SK-N-SH (cell line): ENCODE measurements at regions not wholly inside any gene's neighbourhood (a gene's known extent, or its start where the extent isn't known, plus 50 kb on each side); places are given as distances from the start of the nearest gene placed in this dataset.

Source experiments
- EP300 ChIP-seq, 2 experiments: IDR thresholded peaks; 2 replicates each; pipeline versions ENCODE4 v1.4.0 to v1.6.1; 2012; ENCODE audit warnings: borderline replicate concordance in 1 of 2, low read depth in 1 of 2, low read length in 1 of 2
- GATA2 ChIP-seq: sonication (generic); formaldehyde crosslinking; IDR thresholded peaks from 2 replicates; pipeline ENCODE4 v1.5.0; 2020; ENCODE audit warnings: mild to moderate bottlenecking, missing genetic modification reagents
- MEF2A ChIP-seq: IDR thresholded peaks from 2 replicates; pipeline ENCODE4 v1.4.0; 2012; ENCODE audit warnings: low read depth, borderline replicate concordance
- RAD21 ChIP-seq: IDR thresholded peaks from 2 replicates; pipeline ENCODE4 v1.6.1; 2012; ENCODE audit warnings: mild to moderate bottlenecking, low read length
- TCF12 ChIP-seq: IDR thresholded peaks from 2 replicates; pipeline ENCODE4 v1.4.0; 2012
- TF ChIP-seq, protein P1 (sequence below): fragments of 200-600 bp; sonication (generic); IDR thresholded peaks from 2 replicates; pipeline ENCODE4 v1.6.1; 2017; ENCODE audit warnings: antibody characterized with exemption, mild to moderate bottlenecking, moderate library complexity
- TF ChIP-seq, protein P2 (sequence below): fragments of 150-350 bp; IDR thresholded peaks from 2 replicates; pipeline ENCODE4 v1.6.1; 2017; ENCODE audit warnings: antibody characterized with exemption, low read length, low read depth, borderline replicate concordance
- TF ChIP-seq, protein P3 (sequence below): IDR thresholded peaks from 2 replicates; pipeline ENCODE4 v1.4.0; 2012; ENCODE audit warnings: low read depth

DNA sequence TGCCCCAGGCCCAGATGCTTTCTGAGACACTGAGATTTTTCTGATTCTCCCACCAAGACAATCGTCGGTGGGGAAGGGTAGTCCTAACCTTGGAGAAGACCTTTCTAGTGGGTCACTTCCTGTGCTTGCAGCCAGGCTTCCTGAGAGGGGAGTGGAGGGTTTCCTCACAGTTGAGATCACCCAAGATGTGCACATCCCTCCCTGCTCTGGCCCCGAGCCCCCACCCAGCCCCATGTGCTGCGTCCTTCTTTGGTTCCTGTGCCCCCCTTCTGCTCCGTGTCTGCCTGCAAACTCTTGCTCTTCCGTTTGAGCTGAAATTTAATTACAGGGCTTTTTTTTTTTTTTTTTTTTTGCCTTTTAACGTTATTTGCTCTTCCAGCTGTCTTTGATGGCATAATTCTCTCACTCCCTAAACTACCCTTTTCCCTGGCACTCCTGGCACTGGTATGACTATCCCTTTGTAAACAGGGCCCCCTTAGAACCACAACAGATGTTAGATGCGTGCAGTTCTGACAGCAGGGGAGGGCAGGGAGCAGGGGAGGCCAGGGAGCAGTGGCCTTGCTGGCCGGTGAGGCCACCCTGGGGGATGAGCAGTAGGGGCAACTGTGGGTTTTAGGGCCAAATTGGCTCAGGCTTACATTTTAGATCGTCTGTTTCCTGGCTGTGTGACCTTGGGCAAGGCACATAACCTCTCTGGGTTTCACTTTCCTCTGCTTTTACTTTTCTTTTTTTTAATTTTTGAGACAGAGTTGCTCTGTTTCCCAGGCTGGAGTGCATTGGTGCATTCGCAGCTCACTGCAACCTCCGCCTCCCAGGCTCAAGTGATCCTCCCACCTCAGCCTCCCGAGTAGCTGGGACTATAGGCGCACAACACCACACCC, 144.5 kb downstream of the PHETA1 start:
- TF ChIP-seq, protein P1, sequence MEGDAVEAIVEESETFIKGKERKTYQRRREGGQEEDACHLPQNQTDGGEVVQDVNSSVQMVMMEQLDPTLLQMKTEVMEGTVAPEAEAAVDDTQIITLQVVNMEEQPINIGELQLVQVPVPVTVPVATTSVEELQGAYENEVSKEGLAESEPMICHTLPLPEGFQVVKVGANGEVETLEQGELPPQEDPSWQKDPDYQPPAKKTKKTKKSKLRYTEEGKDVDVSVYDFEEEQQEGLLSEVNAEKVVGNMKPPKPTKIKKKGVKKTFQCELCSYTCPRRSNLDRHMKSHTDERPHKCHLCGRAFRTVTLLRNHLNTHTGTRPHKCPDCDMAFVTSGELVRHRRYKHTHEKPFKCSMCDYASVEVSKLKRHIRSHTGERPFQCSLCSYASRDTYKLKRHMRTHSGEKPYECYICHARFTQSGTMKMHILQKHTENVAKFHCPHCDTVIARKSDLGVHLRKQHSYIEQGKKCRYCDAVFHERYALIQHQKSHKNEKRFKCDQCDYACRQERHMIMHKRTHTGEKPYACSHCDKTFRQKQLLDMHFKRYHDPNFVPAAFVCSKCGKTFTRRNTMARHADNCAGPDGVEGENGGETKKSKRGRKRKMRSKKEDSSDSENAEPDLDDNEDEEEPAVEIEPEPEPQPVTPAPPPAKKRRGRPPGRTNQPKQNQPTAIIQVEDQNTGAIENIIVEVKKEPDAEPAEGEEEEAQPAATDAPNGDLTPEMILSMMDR = no peak
- TF ChIP-seq GATA2 = no peak
- peak; percentile 2; the same call in 1 of the 2 replicates for TF ChIP-seq RAD21
- TF ChIP-seq, protein P2, sequence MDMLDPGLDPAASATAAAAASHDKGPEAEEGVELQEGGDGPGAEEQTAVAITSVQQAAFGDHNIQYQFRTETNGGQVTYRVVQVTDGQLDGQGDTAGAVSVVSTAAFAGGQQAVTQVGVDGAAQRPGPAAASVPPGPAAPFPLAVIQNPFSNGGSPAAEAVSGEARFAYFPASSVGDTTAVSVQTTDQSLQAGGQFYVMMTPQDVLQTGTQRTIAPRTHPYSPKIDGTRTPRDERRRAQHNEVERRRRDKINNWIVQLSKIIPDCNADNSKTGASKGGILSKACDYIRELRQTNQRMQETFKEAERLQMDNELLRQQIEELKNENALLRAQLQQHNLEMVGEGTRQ = no peak
- TF ChIP-seq EP300 (IDR thresholded peaks at IDR 0.05; ENCODE audit: borderline replicate concordance in 1 of 2, low read depth in 1 of 2, low read length in 1 of 2) = peak in 1 of 2 experiments; percentile 39; a peak in 2 of 4 replicates
- TF ChIP-seq, protein P3, sequence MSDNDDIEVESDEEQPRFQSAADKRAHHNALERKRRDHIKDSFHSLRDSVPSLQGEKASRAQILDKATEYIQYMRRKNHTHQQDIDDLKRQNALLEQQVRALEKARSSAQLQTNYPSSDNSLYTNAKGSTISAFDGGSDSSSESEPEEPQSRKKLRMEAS = no peak
- no peak for TF ChIP-seq MEF2A
- TF ChIP-seq TCF12 = no peak
